ENCODE measurements at regions not wholly inside any gene's neighbourhood (a gene's known extent, or its start where the extent isn't known, plus 50 kb on each side); places are given as distances from the start of the nearest gene placed in this dataset.

DNA sequence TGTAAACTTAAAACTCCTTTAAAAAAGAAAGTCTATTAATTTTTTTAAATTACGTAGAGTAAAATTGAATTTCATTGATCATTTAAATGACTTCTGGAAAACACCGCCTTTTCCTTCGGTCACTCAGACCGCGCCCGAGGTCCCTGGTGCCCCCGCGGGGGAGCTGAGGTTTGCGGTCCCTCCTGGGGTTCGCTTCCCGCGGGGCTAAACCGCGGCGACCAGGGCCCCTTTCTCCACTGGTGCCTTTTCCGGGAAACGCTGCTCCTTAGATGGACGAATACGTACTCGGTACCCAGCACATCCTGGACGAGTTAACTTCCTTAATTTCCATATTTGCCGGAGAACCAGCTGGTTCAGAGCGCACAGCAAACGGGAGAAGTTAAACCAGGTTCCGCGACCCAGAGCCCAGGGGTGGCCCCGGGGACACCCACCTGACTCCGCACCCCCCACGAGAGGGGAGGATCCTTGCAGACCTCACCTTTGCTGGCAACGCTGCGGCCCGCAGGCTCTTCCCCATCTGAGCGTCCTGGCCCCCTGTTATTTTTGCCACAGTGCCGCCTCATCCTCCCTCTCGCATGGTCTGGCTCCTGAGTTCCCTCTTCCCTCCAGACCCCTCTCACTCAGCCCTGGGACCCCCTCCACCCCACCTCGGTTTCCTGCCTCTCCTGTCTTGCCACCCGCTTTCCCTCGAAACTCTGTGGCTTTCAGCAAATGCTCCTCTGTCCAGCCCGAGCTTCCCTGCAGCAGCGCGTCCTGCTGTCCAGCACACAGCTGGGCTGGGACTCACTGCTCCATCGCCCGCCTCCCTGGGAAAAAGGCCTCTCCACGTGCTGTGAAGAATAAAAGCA is 420.0 kb upstream of the MYT1L start (continued):
- TF ChIP-seq, protein P1, sequence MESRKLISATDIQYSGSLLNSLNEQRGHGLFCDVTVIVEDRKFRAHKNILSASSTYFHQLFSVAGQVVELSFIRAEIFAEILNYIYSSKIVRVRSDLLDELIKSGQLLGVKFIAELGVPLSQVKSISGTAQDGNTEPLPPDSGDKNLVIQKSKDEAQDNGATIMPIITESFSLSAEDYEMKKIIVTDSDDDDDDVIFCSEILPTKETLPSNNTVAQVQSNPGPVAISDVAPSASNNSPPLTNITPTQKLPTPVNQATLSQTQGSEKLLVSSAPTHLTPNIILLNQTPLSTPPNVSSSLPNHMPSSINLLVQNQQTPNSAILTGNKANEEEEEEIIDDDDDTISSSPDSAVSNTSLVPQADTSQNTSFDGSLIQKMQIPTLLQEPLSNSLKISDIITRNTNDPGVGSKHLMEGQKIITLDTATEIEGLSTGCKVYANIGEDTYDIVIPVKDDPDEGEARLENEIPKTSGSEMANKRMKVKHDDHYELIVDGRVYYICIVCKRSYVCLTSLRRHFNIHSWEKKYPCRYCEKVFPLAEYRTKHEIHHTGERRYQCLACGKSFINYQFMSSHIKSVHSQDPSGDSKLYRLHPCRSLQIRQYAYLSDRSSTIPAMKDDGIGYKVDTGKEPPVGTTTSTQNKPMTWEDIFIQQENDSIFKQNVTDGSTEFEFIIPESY (IDR thresholded peaks at IDR 0.05; ENCODE audit: extremely low read depth, insufficient replicate concordance, low read length) = no peak
- TF ChIP-seq SIN3A (IDR thresholded peaks at IDR 0.05; ENCODE audit: low read depth) = no peak
- TF ChIP-seq YY1 (IDR thresholded peaks at IDR 0.05; ENCODE audit: extremely low read depth, insufficient replicate concordance, low read depth, low read length) = no peak
- TF ChIP-seq, protein P2, sequence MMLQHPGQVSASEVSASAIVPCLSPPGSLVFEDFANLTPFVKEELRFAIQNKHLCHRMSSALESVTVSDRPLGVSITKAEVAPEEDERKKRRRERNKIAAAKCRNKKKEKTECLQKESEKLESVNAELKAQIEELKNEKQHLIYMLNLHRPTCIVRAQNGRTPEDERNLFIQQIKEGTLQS (IDR thresholded peaks at IDR 0.05) = no peak
- TF ChIP-seq ZFX (IDR thresholded peaks at IDR 0.05) = no peak
- TF ChIP-seq, protein P3, sequence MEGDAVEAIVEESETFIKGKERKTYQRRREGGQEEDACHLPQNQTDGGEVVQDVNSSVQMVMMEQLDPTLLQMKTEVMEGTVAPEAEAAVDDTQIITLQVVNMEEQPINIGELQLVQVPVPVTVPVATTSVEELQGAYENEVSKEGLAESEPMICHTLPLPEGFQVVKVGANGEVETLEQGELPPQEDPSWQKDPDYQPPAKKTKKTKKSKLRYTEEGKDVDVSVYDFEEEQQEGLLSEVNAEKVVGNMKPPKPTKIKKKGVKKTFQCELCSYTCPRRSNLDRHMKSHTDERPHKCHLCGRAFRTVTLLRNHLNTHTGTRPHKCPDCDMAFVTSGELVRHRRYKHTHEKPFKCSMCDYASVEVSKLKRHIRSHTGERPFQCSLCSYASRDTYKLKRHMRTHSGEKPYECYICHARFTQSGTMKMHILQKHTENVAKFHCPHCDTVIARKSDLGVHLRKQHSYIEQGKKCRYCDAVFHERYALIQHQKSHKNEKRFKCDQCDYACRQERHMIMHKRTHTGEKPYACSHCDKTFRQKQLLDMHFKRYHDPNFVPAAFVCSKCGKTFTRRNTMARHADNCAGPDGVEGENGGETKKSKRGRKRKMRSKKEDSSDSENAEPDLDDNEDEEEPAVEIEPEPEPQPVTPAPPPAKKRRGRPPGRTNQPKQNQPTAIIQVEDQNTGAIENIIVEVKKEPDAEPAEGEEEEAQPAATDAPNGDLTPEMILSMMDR (IDR thresholded peaks at IDR 0.05 in 2 of 3, conservative IDR thresholded peaks at IDR 0.05 in 1 of 3; ENCODE audit: borderline replicate concordance in 1 of 3, insufficient read depth in 1 of 3, low read depth in 2 of 3, low read length in 2 of 3) = no peak
- TF ChIP-seq SRF (IDR thresholded peaks at IDR 0.05; ENCODE audit: low read depth) = no peak
- TF ChIP-seq EGR1 (IDR thresholded peaks at IDR 0.05; ENCODE audit: low read depth) = no peak

DNA sequence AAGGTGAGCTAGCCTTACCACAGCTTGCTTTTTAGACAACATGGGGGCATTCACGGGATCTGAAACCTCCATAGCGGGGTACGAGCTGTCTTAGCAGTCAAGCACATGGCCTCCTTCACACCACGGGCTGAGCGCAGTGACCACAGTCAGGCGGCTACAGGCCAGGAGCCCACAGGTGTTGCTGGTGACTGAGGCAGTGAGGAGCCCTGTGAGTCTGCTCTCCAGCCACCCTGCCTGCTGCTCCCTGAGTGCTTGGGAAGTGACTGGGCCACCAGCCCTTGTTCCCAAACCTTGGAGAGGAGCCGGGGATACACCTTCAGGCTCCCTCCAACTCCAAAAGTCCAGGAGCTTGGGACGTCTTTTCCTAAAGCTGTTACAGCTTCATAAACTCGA is 418.1 kb upstream of the MYT1L start:
- BruUV-seq (replicated peaks) = no TSS peak
- TF ChIP-seq JUND (IDR thresholded peaks at IDR 0.05) (no peak), POLR2A (IDR thresholded peaks at IDR 0.05; ENCODE audit: borderline replicate concordance, extremely low read depth, insufficient read depth, insufficient read length) (no peak)
- Histone ChIP-seq H3K9me2 (ENCODE audit: insufficient read depth) (no peaks in the 10 kb centered on the region), H3K9me3 (ENCODE audit: control insufficient read depth in 1 of 2, insufficient read depth in 1 of 2, low read depth in 1 of 2, low read length in 2 of 2) (no peaks in the 10 kb centered on the region), H3K27ac (ENCODE audit: low read depth, low read length) (no peak overlapping the region), H3K4me2 (ENCODE audit: low read length) (no peak overlapping the region), H3K9ac (ENCODE audit: low read length) (no peak overlapping the region), H3K4me3 (replicated peaks in 1 of 2; ENCODE audit: low read depth in 1 of 2, low read length in 2 of 2) (no peak overlapping the region), H2AFZ (ENCODE audit: low read depth, low read length, poor library complexity, severe bottlenecking) (no peak overlapping the region), H3K27me3 (ENCODE audit: insufficient read depth, low read length) (peaks cover 23% of the 10 kb centered on the region), H4K20me1 (ENCODE audit: insufficient read depth) (no peaks in the 10 kb centered on the region), H3K4me1 (ENCODE audit: control insufficient read depth in 1 of 2, insufficient read depth in 2 of 2, low read length in 2 of 2) (no peaks in the 10 kb centered on the region), H3K79me2 (ENCODE audit: insufficient read depth, low read length) (no peaks in the 10 kb centered on the region), H3K36me3 (ENCODE audit: control insufficient read depth in 1 of 2, insufficient read depth in 2 of 2, low read length in 2 of 2) (no peaks in the 10 kb centered on the region)
- intact Hi-C loops (cut with micrococcal nuclease) = no loop called here
- ChIA-PET RAD21 (ENCODE audit: low non-redundant PET in 1 of 2, low total read pairs in 2 of 2, uncharacterized antibody in 2 of 2, unreplicated experiment in 2 of 2) (no interaction called here), CTCF (no interaction called here), POLR2A (no interaction called here)
- DNase-seq (ENCODE audit: low read depth, low spot score) (no peak), ATAC-seq (no peak)

Data from HCT116 (cell line).